Panc1 (cell line): ENCODE measurements at regions not wholly inside any gene's neighbourhood (a gene's known extent, or its start where the extent isn't known, plus 50 kb on each side); places are given as distances from the start of the nearest gene placed in this dataset.
"Not testable (repeated sequence)": the region's sequence is repeated elsewhere in the genome, so short reads cannot be mapped to it uniquely, and the experiment has no call there.

Experiments
- ATAC-seq: fragments of 200-7000 bp; cut with Tn5 transposase; 2 replicates; pipeline ENCODE4 v1.9.1; 2020; ENCODE audit warnings: mild to moderate bottlenecking, moderate library complexity
- BruUV-seq: library from RNA; stranded (reverse); fragments of 400-500 nt; replicated peaks from 2 replicates; lab custom pipeline; 2021; lab: Mats Ljungman, UMichigan
- CTCF ChIA-PET: fragments of 300-600 bp; sonication (Branson Sonifier 250); formaldehyde crosslinking; loops from one replicate; lab custom pipeline; 2022; ENCODE audit warnings: antibody characterized with exemption; lab: Charles Lee
- POLR2A ChIA-PET: fragments of 300-600 bp; sonication (Branson Sonifier 250); formaldehyde crosslinking; loops from one replicate; lab custom pipeline; 2022; ENCODE audit warnings: antibody characterized with exemption; lab: Charles Lee
- DNase-seq: peaks from one replicate; pipeline ENCODE4 v3.0.0-alpha.2; 2010; ENCODE audit warnings: low read depth, low spot score
- H3K27ac ChIP-seq: 2 replicates; pipeline ENCODE4 v1.5.1; 2011; ENCODE audit warnings: mild to moderate bottlenecking, low read length, inconsistent platforms
- H3K27me3 ChIP-seq: fragments of 200-500 bp; sonication (Bioruptor generic); 2 replicates; pipeline ENCODE4 v1.6.0; 2014; ENCODE audit warnings: low read length, inconsistent platforms; ENCODE audit not compliant: control insufficient read depth, insufficient read depth
- H3K36me3 ChIP-seq: fragments of 200-500 bp; sonication (Bioruptor generic); 2 replicates; pipeline ENCODE4 v1.5.1; 2014; ENCODE audit warnings: inconsistent platforms, mild to moderate bottlenecking, low read length, moderate library complexity; ENCODE audit not compliant: control insufficient read depth, insufficient read depth
- H3K4me1 ChIP-seq: 2 replicates; pipeline ENCODE4 v1.5.1; 2011; ENCODE audit warnings: inconsistent platforms, mild to moderate bottlenecking, low read length, moderate library complexity; ENCODE audit not compliant: control insufficient read depth, insufficient read depth
- H3K4me3 ChIP-seq, 2 experiments: 2 replicates each; pipeline ENCODE4 v1.5.1; 2011 to 2012; ENCODE audit warnings: low read depth in 2 of 2, low read length in 2 of 2, mild to moderate bottlenecking in 2 of 2, inconsistent platforms in 1 of 2, moderate library complexity in 1 of 2
- H3K9me3 ChIP-seq: fragments of 200-500 bp; sonication (Bioruptor generic); 2 replicates; pipeline ENCODE4 v1.5.1; 2014; ENCODE audit warnings: low read depth, mild to moderate bottlenecking, inconsistent platforms, low read length, moderate library complexity; ENCODE audit not compliant: control insufficient read depth, insufficient read depth
- POLR2AphosphoS5 ChIP-seq: IDR thresholded peaks from 2 replicates; pipeline ENCODE4 v1.6.1; 2012; ENCODE audit warnings: mild to moderate bottlenecking, low read depth, low read length, moderate library complexity
- SIN3A ChIP-seq: IDR thresholded peaks from 2 replicates; pipeline ENCODE4 v1.6.1; 2012; ENCODE audit warnings: low read depth, mild to moderate bottlenecking, low read length, moderate library complexity, borderline replicate concordance; ENCODE audit not compliant: insufficient read depth
- TCF7L2 ChIP-seq: IDR thresholded peaks from 2 replicates; pipeline ENCODE4 v1.6.1; 2011; ENCODE audit warnings: mild to moderate bottlenecking, low read depth, low read length, inconsistent platforms
- in situ Hi-C: cut with HindIII; loops from 2 replicates; pipeline ENCODE4 v1.10.0; 2016; ENCODE audit warnings: low sequenced_read_pairs, low pct_unique_long_range_greater_than_20kb
- intact Hi-C: fragments of 100-400 bp; cut with micrococcal nuclease; formaldehyde crosslinking; loops from one replicate; pipeline ENCODE4 v1.10.0; 2022; ENCODE audit not compliant: unreplicated experiment
- TF ChIP-seq, protein P1 (sequence below), 2 experiments: IDR thresholded peaks; 2 replicates each; pipeline ENCODE4 v1.6.1; 2011 to 2012; ENCODE audit warnings: low read depth in 2 of 2, control low read depth in 1 of 2, low read length in 1 of 2, mild to moderate bottlenecking in 1 of 2, moderate library complexity in 1 of 2; ENCODE audit not compliant: insufficient read depth in 1 of 2
- TF ChIP-seq, protein P2 (sequence below): fragments of 450-650 bp; IDR thresholded peaks from 2 replicates; pipeline ENCODE4 v1.5.1; 2017; ENCODE audit warnings: mild to moderate bottlenecking

DNA sequence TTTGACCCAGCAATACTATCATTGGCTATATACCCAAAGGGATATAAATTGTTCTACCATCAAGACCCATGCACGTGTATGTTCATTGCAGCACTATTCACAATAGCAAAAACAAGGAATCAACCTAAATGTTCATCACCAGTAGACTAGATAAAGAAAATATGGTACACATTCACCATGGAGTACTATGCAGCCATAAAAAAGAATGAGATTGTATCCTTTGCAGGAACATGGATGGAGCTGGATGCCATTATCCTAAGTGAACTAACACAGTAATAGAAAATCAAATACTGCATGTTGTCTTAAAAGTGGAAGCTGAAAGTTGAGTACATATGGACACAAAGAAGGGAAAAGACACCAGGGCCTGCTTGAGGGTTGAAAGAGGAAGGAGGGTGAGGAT, 803.1 kb upstream of the PCDH10 start:
- in situ Hi-C loops (no loop called here), intact Hi-C loops (no loop called here)
- ATAC-seq = no peak
- no peaks in the 10 kb centered on the region for H3K27me3 ChIP-seq
- DNase-seq = no peak
- no peak overlapping the region for H3K27ac ChIP-seq
- TF ChIP-seq, protein P1, sequence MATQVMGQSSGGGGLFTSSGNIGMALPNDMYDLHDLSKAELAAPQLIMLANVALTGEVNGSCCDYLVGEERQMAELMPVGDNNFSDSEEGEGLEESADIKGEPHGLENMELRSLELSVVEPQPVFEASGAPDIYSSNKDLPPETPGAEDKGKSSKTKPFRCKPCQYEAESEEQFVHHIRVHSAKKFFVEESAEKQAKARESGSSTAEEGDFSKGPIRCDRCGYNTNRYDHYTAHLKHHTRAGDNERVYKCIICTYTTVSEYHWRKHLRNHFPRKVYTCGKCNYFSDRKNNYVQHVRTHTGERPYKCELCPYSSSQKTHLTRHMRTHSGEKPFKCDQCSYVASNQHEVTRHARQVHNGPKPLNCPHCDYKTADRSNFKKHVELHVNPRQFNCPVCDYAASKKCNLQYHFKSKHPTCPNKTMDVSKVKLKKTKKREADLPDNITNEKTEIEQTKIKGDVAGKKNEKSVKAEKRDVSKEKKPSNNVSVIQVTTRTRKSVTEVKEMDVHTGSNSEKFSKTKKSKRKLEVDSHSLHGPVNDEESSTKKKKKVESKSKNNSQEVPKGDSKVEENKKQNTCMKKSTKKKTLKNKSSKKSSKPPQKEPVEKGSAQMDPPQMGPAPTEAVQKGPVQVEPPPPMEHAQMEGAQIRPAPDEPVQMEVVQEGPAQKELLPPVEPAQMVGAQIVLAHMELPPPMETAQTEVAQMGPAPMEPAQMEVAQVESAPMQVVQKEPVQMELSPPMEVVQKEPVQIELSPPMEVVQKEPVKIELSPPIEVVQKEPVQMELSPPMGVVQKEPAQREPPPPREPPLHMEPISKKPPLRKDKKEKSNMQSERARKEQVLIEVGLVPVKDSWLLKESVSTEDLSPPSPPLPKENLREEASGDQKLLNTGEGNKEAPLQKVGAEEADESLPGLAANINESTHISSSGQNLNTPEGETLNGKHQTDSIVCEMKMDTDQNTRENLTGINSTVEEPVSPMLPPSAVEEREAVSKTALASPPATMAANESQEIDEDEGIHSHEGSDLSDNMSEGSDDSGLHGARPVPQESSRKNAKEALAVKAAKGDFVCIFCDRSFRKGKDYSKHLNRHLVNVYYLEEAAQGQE (IDR thresholded peaks at IDR 0.05; ENCODE audit: insufficient read depth in 1 of 2, low read depth in 2 of 2, low read length in 1 of 2) = no peak
- no peak for TF ChIP-seq TCF7L2
- no TSS peak for BruUV-seq
- CTCF ChIA-PET = no interaction called here
- no peaks in the 10 kb centered on the region for H3K4me1 ChIP-seq
- POLR2A ChIA-PET = no interaction called here
- H3K4me3 ChIP-seq = no peak overlapping the region
- no peaks in the 10 kb centered on the region for H3K9me3 ChIP-seq
- no peaks in the 10 kb centered on the region for H3K36me3 ChIP-seq

DNA sequence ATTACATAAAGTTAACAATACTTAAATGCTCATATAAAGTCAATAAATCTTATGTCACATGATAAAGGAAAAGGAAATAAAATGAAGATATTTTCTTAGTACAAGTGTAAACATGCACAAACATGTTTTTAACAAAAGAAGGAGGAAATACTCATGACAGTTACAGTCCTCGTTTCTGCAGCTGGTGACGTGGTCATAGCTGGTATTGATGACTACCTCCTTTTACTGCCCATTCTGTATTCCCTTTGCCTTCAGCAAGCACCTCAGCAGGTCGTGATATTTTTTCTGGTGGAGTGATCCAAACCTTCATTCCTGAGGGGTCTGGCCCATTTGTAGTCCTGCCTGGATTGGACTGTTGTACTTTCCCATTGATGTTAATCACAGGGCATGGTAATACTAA, 797.5 kb upstream of the PCDH10 start:
- DNase-seq, in situ Hi-C loops, BruUV-seq, POLR2A ChIA-PET, H3K4me1 ChIP-seq, ATAC-seq, H3K36me3 ChIP-seq, H3K4me3 ChIP-seq, CTCF ChIA-PET, H3K27ac ChIP-seq, H3K27me3 ChIP-seq, intact Hi-C loops, H3K9me3 ChIP-seq: not testable (repeated sequence)

DNA sequence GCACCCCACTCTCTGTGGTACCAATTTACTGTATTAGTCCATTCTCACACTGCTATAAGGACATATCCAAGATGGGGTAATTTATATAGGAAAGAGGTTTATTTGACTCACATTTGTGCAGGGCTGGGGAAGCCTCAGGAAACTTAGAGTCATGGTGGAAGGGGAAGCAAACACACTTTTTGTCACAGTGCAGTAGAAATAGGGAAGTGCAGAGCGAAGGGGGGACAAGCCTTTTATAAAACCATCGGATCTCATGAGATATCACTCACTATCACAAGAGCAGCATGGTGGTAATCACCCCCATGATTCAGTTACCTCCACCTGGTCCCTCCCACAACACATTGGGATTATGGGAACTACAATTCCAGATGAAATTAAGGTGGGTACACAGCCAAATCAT, 766.9 kb upstream of the PCDH10 start:
- TF ChIP-seq, protein P1 (IDR thresholded peaks at IDR 0.05; ENCODE audit: insufficient read depth in 1 of 2, low read depth in 2 of 2, low read length in 1 of 2) = no peak
- TF ChIP-seq SIN3A (no peak), TCF7L2 (no peak), POLR2AphosphoS5 (no peak)
- TF ChIP-seq, protein P2, sequence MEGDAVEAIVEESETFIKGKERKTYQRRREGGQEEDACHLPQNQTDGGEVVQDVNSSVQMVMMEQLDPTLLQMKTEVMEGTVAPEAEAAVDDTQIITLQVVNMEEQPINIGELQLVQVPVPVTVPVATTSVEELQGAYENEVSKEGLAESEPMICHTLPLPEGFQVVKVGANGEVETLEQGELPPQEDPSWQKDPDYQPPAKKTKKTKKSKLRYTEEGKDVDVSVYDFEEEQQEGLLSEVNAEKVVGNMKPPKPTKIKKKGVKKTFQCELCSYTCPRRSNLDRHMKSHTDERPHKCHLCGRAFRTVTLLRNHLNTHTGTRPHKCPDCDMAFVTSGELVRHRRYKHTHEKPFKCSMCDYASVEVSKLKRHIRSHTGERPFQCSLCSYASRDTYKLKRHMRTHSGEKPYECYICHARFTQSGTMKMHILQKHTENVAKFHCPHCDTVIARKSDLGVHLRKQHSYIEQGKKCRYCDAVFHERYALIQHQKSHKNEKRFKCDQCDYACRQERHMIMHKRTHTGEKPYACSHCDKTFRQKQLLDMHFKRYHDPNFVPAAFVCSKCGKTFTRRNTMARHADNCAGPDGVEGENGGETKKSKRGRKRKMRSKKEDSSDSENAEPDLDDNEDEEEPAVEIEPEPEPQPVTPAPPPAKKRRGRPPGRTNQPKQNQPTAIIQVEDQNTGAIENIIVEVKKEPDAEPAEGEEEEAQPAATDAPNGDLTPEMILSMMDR = no peak
- ATAC-seq = no peak
- no peak overlapping the region for H3K27ac ChIP-seq
- no peak for DNase-seq
- POLR2A ChIA-PET = no interaction called here
- H3K4me1 ChIP-seq = no peaks in the 10 kb centered on the region
- CTCF ChIA-PET = no interaction called here
- intact Hi-C loops = no loop called here
- in situ Hi-C loops = no loop called here
- no peaks in the 10 kb centered on the region for H3K27me3 ChIP-seq
- H3K9me3 ChIP-seq = no peaks in the 10 kb centered on the region
- H3K4me3 ChIP-seq = no peak overlapping the region
- H3K36me3 ChIP-seq = no peaks in the 10 kb centered on the region
- BruUV-seq = no TSS peak
